Nucleus accumbens (tissue), 56 donors: ENCODE measurements at regions not wholly inside any gene's neighbourhood (a gene's known extent, or its start where the extent isn't known, plus 50 kb on each side); places are given as distances from the start of the nearest gene placed in this dataset.

Experiments used
- DNase-seq, 56 donors: peaks; one replicate each; lab custom pipeline; 2025; lab: John Stamatoyannopoulos, UW

GRCh38 chr18:40930211-40930882 lies 1024.7 kb upstream of the PIK3C3 start:
- no peak for DNase-seq

GRCh38 chr18:40929399-40929798 lies 1025.6 kb upstream of the PIK3C3 start:
- DNase-seq, result no peak

GRCh38 chr18:40926679-40927078 lies 1028.4 kb upstream of the PIK3C3 start:
- no peak for DNase-seq

DNA sequence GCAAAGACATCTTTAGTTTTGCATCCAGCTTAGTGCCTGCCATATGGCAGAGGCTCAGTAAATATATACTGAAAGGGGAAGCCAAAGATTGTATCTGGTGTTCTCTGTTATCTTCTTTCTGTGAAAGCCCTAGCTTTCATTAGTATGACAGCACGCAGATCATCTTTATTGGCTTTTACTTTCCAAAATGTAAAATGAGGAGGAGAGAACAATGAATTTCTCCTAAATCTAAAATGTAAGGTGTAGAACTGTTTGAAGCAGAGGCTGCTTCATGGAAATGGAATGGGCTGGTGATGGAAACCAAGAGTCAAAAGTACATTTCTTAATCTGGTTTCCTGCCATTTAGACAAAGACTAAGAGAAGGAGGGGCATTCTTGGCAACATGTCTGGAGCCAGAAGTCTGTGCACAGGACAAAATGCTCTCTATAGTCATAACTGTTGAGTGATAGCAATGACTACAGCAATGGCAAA lies 1029.9 kb upstream of the PIK3C3 start:
- DNase-seq, result no peak

- DNase-seq, result no peak
Measured at GRCh38 chr18:40921845-40922629, 1033.0 kb upstream of the PIK3C3 start.

DNA sequence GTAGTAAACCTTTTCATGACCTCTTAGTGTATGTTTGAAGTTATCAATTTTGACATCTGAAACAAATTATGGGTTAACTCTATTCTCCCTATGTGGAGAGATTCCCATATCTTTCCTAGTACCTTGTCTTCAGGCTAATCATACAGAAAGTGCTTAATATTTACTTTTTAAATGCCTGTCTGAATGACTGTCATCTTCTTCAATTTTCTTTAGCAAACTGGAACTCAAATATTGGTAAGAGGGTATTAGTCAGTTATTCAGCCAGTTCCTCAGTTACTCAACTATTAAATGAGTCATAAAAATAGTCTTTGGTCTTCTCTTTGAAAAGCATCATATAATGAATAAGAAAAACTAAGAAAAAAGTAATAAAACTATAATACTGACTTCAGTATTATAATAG lies 1038.0 kb upstream of the PIK3C3 start:
- no peak for DNase-seq

DNA sequence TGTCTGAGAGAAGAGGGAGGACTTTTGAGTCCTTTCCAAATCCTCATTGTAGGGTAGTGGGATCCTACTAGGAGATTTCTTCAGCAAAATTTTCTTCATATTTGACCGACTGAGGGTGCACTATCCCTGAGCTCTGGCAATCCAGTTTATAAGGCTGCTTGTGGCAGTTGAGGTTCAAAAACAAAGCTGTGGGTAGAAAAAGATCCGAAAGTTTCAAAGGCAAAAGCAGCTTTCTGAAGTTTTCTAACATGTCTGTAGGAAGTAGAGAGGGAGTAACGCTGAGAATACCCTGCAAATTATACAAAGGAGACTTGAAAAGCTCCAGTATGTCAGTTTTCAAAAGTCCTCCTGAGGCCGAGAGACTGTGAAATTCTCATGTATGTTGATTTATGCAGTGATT lies 1039.3 kb upstream of the PIK3C3 start:
- no peak for DNase-seq

GRCh38 chr18:40911582-40912254 lies 1043.3 kb upstream of the PIK3C3 start:
- DNase-seq, result no peak

DNA sequence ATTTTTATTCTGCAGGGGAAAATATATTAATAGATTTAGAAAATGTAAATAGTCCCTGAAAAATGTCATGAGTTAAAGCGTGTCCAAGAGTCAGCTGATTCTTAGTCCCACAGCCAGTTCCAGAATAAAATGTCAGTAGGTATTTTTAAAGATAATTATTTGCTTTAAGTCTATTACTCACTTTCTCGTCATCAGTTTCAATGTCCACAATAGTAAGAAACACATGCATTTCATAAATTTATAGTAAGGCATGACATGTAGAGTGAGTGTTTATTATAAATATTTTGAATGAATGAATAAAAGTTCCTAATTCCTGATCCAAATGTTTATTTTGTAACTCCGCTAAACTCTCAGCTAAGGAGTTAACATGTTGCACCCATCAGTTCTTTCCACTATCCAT lies 1044.0 kb upstream of the PIK3C3 start:
- no peak for DNase-seq

GRCh38 chr18:40907842-40908241 lies 1047.2 kb upstream of the PIK3C3 start:
- no peak for DNase-seq

DNA sequence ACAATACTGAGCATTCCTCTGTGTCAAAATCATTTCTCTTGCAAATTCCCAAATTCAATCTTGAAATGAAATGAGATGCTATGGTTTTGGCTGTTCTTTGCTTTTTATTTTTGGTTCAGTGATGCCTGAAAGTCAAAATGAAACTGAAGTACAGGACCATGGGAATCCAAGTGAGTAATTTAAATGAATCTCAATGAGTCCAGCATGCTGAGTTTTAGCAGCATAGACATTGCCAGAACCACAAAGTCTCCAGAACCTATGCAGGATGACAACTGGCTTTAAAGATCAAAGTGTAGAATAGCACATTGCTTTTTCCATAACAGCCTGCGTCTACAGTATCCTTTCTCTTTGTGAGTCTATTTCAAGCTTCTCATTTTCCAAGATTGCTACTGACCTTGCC lies 1050.7 kb upstream of the PIK3C3 start:
- no peak for DNase-seq

GRCh38 chr18:40902436-40902835 lies 1052.6 kb upstream of the PIK3C3 start:
- no peak for DNase-seq

- DNase-seq, result no peak
Measured at GRCh38 chr18:40897884-40898283, 1057.2 kb upstream of the PIK3C3 start.

DNA sequence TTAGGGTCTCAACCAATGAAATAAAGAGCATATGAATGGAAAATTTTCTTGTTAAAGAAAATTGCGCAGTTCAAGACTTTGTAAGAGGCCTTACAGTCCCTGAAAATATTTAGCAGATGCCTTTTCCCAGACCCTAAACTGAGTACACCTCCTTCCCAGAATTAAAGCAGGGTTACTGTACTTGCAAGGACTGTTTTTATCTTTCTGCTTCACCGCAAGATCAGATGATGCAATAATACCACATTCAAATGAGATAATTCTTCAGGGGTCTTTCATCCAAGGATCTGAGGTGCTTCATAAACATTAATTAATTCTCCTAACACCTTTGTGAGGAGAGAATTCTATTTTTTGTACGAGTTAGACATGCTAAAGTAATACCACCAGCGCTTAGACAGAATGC lies 1071.8 kb upstream of the PIK3C3 start:
- no peak for DNase-seq

DNA sequence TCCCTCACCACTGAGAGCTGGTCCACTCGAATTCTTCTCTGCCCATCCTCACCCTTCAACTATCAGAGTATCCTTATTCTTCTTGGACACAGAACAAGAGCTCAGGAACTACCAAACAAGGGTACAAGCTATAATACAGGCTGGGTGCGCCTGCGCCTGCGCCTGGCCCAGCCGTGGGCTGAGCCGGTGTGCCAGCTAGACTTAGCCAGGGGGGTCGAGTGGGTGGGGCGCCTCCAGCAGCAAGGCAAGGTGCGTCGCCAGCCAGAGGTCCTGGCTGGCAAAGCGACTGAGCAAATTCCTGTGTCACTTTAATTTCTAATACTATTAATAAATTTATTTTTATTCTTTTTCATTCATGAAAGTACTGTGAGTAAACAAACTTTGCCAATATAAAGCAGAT lies 1072.6 kb upstream of the PIK3C3 start:
- no peak for DNase-seq

DNA sequence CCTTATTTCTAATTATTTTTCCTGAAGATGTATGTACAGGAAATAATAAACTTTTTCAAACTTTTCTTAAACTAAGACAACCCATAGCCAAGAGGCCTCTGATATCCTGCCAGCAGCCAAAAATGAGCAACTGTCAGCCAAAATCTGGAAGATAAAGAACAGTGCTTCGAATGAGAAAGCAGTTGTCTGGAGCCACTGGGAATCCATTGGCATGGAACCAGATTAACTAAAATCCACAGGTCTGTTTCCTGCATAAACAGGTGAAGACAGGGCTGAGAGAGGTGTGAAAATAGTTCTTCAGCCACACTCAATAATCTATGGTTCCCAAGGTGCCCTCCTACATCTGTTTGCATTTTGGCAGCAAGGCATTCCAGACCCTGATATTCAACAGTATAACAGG lies 1076.7 kb upstream of the PIK3C3 start:
- DNase-seq, result no peak

DNA sequence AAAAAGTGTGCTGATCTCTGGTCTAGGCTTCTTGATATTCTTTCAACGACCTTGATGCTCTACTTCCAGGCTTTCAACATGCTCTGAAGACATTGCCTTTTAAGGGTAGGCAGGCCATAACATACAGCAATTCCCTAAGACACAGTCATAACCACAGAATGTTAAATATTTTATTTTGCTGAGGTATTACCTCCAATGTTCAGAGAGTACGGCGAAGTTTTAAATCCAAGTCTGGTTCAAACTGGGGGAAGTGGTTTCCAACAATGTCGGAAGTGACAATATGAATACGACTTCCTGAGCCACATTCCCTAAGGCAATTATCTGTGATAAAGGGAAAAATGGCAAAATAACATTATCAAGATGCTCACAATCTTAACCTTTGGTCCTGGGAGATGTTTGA lies 1077.9 kb upstream of the PIK3C3 start:
- DNase-seq, result no peak

- DNase-seq, result no peak
Measured at GRCh38 chr18:40875101-40875615, 1079.9 kb upstream of the PIK3C3 start.

DNA sequence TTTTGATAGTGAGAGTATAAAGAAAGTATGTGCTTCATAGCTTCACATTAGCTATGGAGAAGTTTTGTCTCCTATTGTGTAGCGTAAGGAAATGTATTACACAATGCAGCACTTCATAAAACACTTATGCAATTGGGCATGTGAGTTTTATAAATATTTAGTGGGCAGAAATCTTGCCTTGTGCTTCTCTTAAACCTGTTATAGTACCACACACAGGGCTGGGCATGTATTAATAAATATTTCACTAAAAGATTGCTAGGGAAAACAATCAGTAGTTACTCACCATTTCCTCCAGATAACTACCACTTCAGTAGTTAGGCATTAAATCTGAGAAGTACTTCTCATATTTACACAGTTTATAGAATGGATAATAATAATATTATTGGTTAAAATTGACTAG lies 1080.8 kb upstream of the PIK3C3 start:
- no peak for DNase-seq

DNA sequence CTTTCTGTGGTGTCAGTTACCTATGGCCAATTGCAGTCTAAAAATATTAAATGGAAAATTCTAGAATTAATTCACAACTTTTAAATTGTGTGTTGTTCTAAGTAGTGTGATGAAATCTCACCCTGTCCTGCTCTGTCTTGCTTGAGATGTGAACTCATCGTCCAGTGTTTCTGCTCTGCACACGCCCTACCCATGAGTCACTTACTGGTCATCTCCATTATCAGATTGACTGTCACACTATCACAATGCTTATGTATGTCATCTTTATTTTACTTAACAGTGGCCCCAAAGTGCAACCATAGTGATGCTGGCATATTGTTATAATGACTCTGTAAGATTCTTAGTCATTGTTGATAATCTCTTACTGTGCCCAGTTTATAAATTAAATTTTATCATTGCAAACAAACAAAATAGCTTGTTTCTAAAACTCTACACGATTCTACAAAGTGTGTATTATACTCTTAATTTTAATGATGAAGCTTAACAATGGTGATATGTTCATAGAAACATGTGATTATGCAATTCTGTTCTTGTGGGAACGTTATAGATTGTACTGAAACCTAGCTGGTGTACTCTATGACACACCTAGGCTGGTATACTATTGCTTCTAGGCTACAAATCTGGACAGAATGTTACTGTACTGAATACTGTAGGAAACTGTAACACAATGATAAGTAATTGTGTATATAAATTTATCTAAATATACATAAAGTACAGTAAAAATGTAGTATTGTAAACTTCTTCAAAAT lies 1086.8 kb upstream of the PIK3C3 start:
- no peak for DNase-seq

GRCh38 chr18:40867459-40867858 lies 1087.6 kb upstream of the PIK3C3 start:
- no peak for DNase-seq
